ENCODE measurements at regions not wholly inside any gene's neighbourhood (a gene's known extent, or its start where the extent isn't known, plus 50 kb on each side); places are given as distances from the start of the nearest gene placed in this dataset.

GRCh38 chr2:100766256-100766655 lies 53.7 kb upstream of the NPAS2 start:
- no peak for DNase-seq (ENCODE audit: low spot score)

DNA sequence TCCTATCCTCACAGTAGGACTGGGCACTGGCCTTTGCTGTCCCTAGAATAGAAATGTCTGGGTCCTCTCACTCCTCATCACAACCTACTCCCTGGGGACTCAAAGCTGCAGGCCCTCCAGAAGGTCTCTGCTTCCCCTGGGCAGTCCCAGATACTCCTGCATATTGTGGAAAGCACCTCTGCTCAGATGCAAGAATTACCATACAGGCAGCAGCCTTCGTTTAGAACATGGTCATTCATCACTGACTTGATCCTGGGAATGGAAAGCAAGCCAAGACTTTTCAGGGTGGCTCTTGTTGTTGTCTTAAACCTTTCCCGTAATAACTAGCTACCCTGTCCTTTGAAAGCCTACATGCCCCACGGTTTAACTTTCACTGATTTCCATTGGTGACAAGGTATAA lies 53.1 kb upstream of the NPAS2 start:
- DNase-seq (ENCODE audit: low spot score): no peak

- DNase-seq (ENCODE audit: low spot score): peak; percentile 82
Observed at GRCh38 chr2:100767224-100767653, 52.7 kb upstream of the NPAS2 start.

GRCh38 chr2:100767810-100768806 lies 51.8 kb upstream of the NPAS2 start:
- no peak for DNase-seq (ENCODE audit: low spot score)

Measured in AG08395 (cell line).